NK-92 (cell line): ENCODE measurements at regions not wholly inside any gene's neighbourhood (a gene's known extent, or its start where the extent isn't known, plus 50 kb on each side); places are given as distances from the start of the nearest gene placed in this dataset.
A peak's percentile ranks its signal among the peaks of the same experiment; 100 is the strongest.
"Not testable (repeated sequence)": the region's sequence is repeated elsewhere in the genome, so short reads cannot be mapped to it uniquely, and the experiment has no call there.

ENCODE experiments used
- DNase-seq: peaks from one replicate; lab custom pipeline; 2025; ENCODE audit not compliant: unreplicated experiment; lab: John Stamatoyannopoulos, UW

GRCh38 chr7:119232091-119232490 lies 1007.6 kb downstream of the ANKRD7 start:
- no peak for DNase-seq

DNA sequence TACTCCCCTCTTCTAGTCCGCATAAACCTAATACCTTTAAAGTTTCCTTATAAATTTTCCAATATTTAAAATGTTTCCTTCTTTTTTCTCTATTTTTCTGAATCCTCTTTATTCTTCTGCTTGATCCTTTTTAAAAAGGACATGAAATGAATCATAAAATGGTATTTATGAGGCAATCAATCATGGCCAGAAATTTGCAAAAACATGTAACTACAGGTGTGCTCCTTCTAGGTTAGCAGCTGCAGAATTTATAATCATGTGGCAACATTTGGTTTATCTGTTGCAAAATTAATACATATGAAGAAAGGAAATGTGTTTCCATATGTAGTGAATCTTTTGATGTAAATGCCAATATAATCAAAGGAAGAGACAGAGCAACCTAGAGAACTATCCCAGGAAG lies 1008.5 kb downstream of the ANKRD7 start:
- DNase-seq: no peak

DNA sequence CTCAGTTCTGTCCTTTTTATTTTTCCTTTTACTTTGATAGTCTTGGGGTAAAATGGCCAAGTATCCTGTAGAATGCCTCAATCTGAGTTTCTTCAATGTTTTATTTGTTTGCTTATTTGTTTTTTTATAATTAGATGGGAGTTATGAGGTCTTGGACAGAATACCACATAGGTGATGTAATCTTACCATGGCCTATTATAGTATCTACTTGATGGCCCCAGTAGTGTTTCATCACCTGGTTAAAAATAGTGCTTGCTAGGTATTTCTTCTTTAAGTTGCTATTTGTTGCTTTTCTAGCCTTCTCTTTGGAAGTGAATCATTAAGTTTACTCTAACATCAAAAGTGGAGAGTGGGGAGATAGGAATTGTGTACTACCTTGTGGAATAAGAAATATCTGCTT lies 1020.0 kb upstream of the KCND2 start:
- DNase-seq: no peak

DNA sequence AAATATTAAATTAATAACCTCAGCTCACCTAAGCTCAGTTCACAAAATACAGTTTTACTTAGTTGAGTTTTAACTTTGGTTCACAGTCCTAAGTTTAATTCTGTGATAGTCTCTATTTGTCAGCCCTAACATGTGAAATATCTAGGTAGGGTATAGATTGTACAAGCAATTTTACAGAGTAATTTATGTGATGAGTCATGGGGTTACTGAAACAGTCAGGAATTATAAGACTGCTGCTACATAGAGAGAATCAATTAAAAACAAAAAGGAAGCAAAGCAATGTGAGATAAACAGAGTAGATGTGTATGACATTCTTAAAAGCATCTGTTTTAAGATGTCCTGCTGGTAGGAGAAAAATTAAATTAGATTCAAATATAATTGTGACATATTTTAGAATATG lies 1018.2 kb upstream of the KCND2 start:
- DNase-seq: no peak

DNA sequence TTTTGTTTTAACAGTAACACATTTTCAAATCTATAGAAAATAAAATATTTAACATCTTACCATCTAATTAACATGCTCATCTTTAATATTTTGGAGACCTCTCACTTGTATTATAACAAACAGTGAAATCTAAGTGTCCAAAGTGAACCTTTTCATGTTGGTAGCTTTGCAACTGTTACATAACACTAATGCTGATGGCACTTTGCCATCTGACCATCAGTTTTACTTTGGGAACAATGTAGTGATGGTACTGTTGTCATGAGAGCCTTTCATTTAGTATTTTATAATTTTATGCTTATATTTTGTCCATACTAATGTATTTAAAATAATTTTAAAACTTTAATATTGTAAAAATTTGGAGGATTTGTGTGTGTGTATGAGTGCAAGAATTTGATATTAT lies 1017.0 kb upstream of the KCND2 start:
- DNase-seq: no peak

DNA sequence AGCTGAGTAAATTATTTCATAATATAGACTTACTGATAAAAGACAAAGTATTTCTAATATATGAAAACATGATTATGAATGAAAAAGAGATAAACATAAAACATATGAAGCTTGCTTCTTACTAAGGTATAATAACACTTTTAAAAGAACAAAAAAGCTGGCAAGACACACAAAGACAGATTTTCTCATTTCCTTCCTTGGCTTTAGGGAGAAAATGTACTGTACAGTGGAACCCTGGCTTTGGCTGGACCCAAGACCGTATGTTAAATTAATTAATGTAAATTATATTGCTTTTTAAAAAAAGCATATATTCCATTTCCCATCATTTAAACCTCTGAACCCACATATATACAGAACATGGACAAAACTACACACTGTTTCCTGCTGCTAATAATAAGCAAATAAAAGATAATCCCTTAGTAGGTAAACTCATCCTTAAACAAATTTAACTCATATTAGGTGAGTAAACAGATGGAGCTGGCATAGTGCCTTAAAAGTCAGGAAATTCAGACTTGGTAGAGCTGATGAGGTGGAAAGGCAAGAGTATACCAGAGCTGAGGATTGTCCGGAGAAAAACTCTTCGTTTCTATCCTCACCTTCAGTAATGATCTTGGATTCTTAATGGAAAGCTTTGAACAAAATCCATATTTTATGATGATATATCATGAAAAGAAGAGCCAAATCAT lies 1016.4 kb upstream of the KCND2 start:
- DNase-seq: no peak

- not testable (repeated sequence) for DNase-seq
Measured at GRCh38 chr7:119266790-119267189, 1006.2 kb upstream of the KCND2 start.

DNA sequence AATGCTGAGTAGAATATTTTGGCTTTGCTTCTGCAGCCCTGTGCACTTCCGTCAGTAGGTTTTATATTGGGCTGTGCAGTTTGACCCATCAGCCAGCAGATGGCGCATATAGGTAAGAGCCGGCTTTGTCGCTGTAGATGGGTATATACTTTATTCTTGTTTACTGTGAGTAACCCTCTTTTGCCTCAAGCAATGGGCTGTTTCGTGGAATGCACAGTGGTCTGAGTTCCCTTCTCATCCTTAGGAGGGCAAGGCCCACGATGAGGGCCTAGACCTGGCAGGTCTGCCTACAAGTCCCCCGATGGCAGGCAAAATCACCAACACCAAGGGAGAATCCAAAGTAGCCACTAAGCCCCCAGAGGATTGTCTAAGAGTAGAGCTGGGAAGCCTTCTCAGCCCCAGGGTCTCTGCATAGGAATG lies 1002.9 kb upstream of the KCND2 start:
- peak; percentile 15 for DNase-seq

DNA sequence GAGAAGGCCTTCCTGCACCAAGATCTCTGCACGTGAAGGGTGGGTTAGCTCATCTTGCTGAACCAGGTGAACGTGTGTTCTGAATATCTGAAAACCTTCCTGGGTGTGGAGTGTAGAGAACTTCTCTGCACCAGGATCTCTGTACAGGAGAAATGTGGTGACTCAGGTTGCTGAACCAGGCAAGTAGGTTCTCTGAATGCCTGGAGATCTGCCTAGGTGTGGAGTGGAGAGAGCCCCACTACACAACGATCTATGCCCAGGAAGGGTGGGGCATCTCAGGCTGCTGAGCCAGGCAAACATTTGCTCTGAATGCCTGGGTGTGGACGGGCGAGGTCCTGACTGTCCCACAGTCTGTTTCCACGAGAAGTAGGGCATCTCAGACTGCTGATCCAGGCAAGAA lies 1002.3 kb upstream of the KCND2 start:
- no peak for DNase-seq

GRCh38 chr7:119271147-119271779 lies 1001.7 kb upstream of the KCND2 start:
- no peak for DNase-seq

DNA sequence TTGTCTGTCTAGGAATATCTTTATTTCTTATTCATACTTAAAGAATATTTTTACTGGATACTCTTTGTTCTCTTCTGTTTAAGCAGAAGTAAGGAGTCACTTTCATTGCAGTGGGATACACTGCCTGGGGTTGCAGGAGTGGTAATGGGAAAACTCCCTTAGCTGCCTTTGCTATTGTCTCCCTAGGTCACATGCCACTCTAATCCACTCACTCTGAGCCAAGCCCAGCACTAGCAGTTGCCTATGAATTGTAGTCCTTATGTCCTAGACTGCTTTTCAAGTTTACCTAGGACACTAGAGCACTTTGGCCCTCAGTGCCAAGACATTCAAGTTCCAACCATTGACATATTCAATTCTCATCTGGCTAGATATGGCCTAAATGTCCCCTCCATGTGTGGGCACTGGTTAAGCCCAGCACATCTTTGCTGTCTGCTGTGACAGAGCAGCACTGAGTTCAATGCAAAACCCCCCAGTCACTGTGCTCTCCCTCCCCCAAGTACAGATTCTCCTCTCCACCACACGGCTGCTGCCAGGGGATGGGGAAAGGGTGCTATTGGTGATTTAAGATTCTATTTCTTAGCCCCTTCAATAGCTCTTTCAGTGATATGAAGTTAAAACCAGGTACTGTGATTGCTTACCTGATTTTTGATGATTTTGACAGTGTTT lies 991.7 kb upstream of the KCND2 start:
- DNase-seq: no peak

- DNase-seq: no peak
Measured at GRCh38 chr7:119283353-119283752, 989.6 kb upstream of the KCND2 start.

- DNase-seq: no peak
Measured at GRCh38 chr7:119288416-119288815, 984.6 kb upstream of the KCND2 start.

DNA sequence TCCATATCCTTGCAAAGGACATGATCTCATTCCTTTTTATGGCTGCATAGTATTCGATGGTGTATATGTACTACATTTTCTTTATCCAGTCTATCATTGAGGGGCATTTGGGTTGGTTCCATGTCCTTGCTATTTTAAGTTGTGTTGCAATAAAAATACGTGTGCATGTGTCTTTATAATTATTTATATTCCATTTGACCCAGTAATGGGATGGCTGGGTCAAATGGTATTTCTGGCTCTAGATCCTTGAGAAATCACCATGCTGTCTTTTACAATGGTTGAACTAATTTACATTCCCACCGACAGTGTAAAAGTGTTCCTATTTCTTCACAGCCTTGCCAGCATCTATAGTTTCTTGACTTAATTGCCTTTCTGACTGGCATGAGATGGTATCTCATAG lies 972.6 kb upstream of the KCND2 start:
- DNase-seq: not testable (repeated sequence)

DNA sequence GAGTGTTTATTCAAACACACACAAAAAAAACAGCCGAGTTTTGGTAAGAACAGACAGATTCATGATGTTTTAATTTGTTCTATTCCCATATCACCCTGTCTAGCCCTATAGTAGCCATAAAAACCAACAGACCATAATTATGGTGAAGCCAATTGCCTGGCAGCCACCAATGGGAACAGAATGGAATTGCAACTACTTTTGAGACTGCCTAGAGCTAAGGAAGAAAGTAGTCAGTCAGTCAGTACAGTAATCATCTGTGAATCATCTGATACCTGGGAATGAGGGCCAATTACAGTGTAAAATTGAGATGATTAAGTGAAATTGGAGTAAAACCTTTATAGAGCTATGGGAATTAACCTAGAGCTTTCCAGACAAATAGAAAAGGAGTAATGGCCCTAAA lies 952.7 kb upstream of the KCND2 start:
- no peak for DNase-seq

- DNase-seq: no peak
Measured at GRCh38 chr7:119329715-119330114, 943.3 kb upstream of the KCND2 start.

GRCh38 chr7:119335405-119335804 lies 937.6 kb upstream of the KCND2 start:
- no peak for DNase-seq

DNA sequence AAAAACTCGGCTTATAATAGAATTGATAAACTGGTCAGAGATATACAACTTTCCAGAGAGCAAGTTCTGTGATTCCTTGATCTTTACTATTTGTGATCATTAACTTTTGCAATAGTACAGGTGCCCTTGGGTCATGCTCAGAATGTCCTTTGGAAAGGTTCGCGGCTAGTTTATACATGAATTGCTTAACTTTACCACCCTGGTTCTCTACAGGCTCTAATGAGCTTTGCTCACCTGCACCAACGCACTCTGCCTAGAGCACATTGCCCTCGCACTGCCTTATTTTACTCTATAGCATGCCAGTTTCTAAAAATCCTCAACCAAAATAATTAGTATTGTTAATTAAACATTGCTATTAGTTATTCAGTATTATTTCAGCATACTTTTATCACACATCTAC lies 931.2 kb upstream of the KCND2 start:
- no peak for DNase-seq

- DNase-seq: no peak
Measured at GRCh38 chr7:119343289-119343688, 929.7 kb upstream of the KCND2 start.

DNA sequence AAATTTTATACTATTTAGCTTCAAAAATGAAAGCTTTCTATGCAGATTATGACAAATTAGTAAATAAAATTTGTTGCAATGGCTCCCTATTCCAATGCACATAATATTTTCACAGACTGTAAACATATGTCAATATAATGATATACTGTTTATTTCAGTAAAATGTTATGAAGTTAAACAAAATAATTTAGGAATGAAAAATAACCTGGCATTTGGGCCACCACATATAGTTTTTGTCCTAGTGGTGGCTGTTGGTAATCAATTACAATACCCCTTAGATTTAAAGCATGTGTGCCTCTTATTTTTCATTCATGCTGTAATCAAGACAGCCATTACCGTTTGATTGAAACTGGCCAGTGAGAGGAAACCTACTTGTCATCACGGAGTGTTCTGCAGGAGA lies 928.5 kb upstream of the KCND2 start:
- no peak for DNase-seq

GRCh38 chr7:119348491-119348890 lies 924.5 kb upstream of the KCND2 start:
- no peak for DNase-seq

DNA sequence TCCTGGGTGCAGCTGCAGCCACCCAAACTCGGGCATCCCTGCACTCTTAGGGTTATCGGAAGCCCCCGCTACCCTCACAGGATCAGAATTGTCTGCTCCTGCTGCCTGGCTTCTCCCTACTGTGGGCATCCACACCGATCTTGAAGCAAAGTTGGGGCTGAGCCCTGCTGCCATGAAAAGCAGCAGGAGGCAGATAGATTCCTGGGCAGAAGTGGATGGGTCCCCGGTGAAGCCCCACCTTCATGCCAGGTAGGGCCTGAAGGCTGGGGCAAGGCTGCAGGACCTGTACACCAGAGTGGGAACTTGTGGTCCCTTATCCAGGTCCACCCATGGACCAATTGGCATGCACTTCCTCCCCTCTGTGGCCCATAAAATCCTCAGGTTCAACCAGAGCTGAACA lies 922.6 kb upstream of the KCND2 start:
- DNase-seq: no peak
